ENCODE measurements at regions not wholly inside any gene's neighbourhood (a gene's known extent, or its start where the extent isn't known, plus 50 kb on each side); places are given as distances from the start of the nearest gene placed in this dataset.

- no peak for TF ChIP-seq CTCF (IDR thresholded peaks at IDR 0.05; ENCODE audit: insufficient read depth in 1 of 2, low read depth in 1 of 2, low read length in 1 of 2, severe bottlenecking in 1 of 2, unreplicated experiment in 1 of 2)
- DNase-seq: no peak
- H3K4me3 ChIP-seq (ENCODE audit: low read depth, low read length): no peak overlapping the region
- no peaks in the 10 kb centered on the region for H3K9me3 Mint-ChIP-seq (ENCODE audit: unreplicated experiment)
- BruUV-seq (replicated peaks): no TSS peak
- CTCF ChIA-PET: no interaction called here
- H3K27me3 ChIP-seq (replicated peaks; ENCODE audit: control insufficient read depth, insufficient read depth, low read length): no peaks in the 10 kb centered on the region
- H3K27me3 Mint-ChIP-seq (ENCODE audit: insufficient read depth, unreplicated experiment): peaks cover 25% of the 10 kb centered on the region
- H3K4me1 Mint-ChIP-seq (ENCODE audit: low read depth, unreplicated experiment): peaks cover 5% of the 10 kb centered on the region
- no peaks in the 10 kb centered on the region for H3K9me3 ChIP-seq
- H3K36me3 Mint-ChIP-seq (ENCODE audit: insufficient read depth, unreplicated experiment): no peaks in the 10 kb centered on the region
- no peaks in the 10 kb centered on the region for H3K4me1 ChIP-seq
- H3K36me3 ChIP-seq (ENCODE audit: control insufficient read depth, insufficient read depth, low read length): no peaks in the 10 kb centered on the region
- intact Hi-C loops (cut with micrococcal nuclease; ENCODE audit: unreplicated experiment): no loop called here
- H3K27ac Mint-ChIP-seq (ENCODE audit: unreplicated experiment): no peak overlapping the region
- no peak overlapping the region for H3K4me3 Mint-ChIP-seq (ENCODE audit: unreplicated experiment)
- POLR2A ChIA-PET: no interaction called here
Measured at GRCh38 chr4:55744369-55744768, 75.2 kb upstream of the EXOC1L start.

DNA sequence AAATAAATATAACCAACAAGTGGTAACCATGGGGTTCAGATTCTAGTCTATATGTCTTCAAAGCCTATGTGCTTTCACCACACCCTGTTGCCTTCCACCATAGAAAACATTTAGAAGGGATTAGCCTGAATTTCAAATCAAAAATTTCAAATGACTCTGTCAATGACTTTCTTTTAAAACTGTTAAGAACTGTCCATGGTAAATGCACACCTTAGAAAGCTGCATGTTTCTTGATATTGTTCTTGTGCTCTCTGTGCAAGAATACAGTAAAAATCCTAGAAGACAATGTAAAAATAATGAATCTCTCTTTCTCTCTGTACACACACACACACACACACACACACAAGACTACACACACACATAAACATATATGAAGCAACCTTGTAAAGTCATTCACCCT lies 74.6 kb upstream of the EXOC1L start:
- Histone ChIP-seq H3K27me3 (replicated peaks; ENCODE audit: control insufficient read depth, insufficient read depth, low read length) (no peaks in the 10 kb centered on the region), H3K36me3 (ENCODE audit: control insufficient read depth, insufficient read depth, low read length) (no peaks in the 10 kb centered on the region), H3K9me3 (no peaks in the 10 kb centered on the region), H3K4me3 (ENCODE audit: low read depth, low read length) (no peak overlapping the region), H3K4me1 (no peaks in the 10 kb centered on the region)
- H3K9me3 Mint-ChIP-seq (ENCODE audit: unreplicated experiment): no peaks in the 10 kb centered on the region
- peaks cover 25% of the 10 kb centered on the region for H3K27me3 Mint-ChIP-seq (ENCODE audit: insufficient read depth, unreplicated experiment)
- CTCF ChIA-PET: no interaction called here
- TF ChIP-seq CTCF (IDR thresholded peaks at IDR 0.05; ENCODE audit: insufficient read depth in 1 of 2, low read depth in 1 of 2, low read length in 1 of 2, severe bottlenecking in 1 of 2, unreplicated experiment in 1 of 2): no peak
- POLR2A ChIA-PET: no interaction called here
- no peak overlapping the region for H3K27ac Mint-ChIP-seq (ENCODE audit: unreplicated experiment)
- no peak for DNase-seq
- peaks cover 5% of the 10 kb centered on the region for H3K4me1 Mint-ChIP-seq (ENCODE audit: low read depth, unreplicated experiment)
- no peaks in the 10 kb centered on the region for H3K36me3 Mint-ChIP-seq (ENCODE audit: insufficient read depth, unreplicated experiment)
- intact Hi-C loops (cut with micrococcal nuclease; ENCODE audit: unreplicated experiment): no loop called here
- BruUV-seq (replicated peaks): no TSS peak
- no peak overlapping the region for H3K4me3 Mint-ChIP-seq (ENCODE audit: unreplicated experiment)

- no peaks in the 10 kb centered on the region for H3K36me3 ChIP-seq (ENCODE audit: control insufficient read depth, insufficient read depth, low read length)
- no TSS peak for BruUV-seq (replicated peaks)
- H3K4me1 ChIP-seq: no peaks in the 10 kb centered on the region
- no peak overlapping the region for H3K4me3 ChIP-seq (ENCODE audit: low read depth, low read length)
- Mint-ChIP-seq H3K36me3 (ENCODE audit: insufficient read depth, unreplicated experiment) (no peaks in the 10 kb centered on the region), H3K9me3 (ENCODE audit: unreplicated experiment) (no peaks in the 10 kb centered on the region), H3K4me3 (ENCODE audit: unreplicated experiment) (no peak overlapping the region), H3K27ac (ENCODE audit: unreplicated experiment) (no peak overlapping the region), H3K4me1 (ENCODE audit: low read depth, unreplicated experiment) (peaks cover 2% of the 10 kb centered on the region), H3K27me3 (ENCODE audit: insufficient read depth, unreplicated experiment) (peaks cover 27% of the 10 kb centered on the region)
- H3K9me3 ChIP-seq: no peaks in the 10 kb centered on the region
- intact Hi-C loops (cut with micrococcal nuclease; ENCODE audit: unreplicated experiment): no loop called here
- CTCF ChIA-PET: no interaction called here
- DNase-seq: no peak
- POLR2A ChIA-PET: no interaction called here
- H3K27me3 ChIP-seq (replicated peaks; ENCODE audit: control insufficient read depth, insufficient read depth, low read length): no peaks in the 10 kb centered on the region
- TF ChIP-seq CTCF (IDR thresholded peaks at IDR 0.05; ENCODE audit: insufficient read depth in 1 of 2, low read depth in 1 of 2, low read length in 1 of 2, severe bottlenecking in 1 of 2, unreplicated experiment in 1 of 2): no peak
Measured at GRCh38 chr4:55747793-55748192, 71.8 kb upstream of the EXOC1L start.

Measured in Caco-2 (cell line).